IMR-90 (cell line): ENCODE measurements at regions not wholly inside any gene's neighbourhood (a gene's known extent, or its start where the extent isn't known, plus 50 kb on each side); places are given as distances from the start of the nearest gene placed in this dataset.

Experiments
- ATAC-seq: fragments of 200-7000 bp; cut with Tn5 transposase; 2 replicates; pipeline ENCODE4 v1.9.1; 2020; ENCODE audit warnings: low read depth, mild to moderate bottlenecking, moderate library complexity
- BruUV-seq: library from RNA; stranded (reverse); fragments of 400-500 nt; replicated peaks from 2 replicates; lab custom pipeline; 2021; lab: Mats Ljungman, UMichigan
- CTCF ChIA-PET: fragments of 300-600 bp; formaldehyde crosslinking; extraction: SDS; loops from one replicate; lab custom pipeline; 2021; ENCODE audit warnings: antibody characterized with exemption; lab: Yijun Ruan, JAX
- POLR2A ChIA-PET: fragments of 300-600 bp; sonication (Branson Sonifier 250); formaldehyde crosslinking; loops from one replicate; lab custom pipeline; 2022; ENCODE audit warnings: antibody characterized with exemption; ENCODE audit not compliant: unreplicated experiment; lab: Charles Lee
- DNase-seq: peaks from one replicate; pipeline ENCODE4 v3.0.0; 2013
- H2AFZ ChIP-seq: replicated peaks from 2 replicates; pipeline ENCODE3; 2013; ENCODE audit warnings: low read length, mild to moderate bottlenecking; ENCODE audit not compliant: poor library complexity
- H2AK5ac ChIP-seq: 2 replicates; pipeline ENCODE4 v1.6.1; 2013; ENCODE audit warnings: low read depth, low read length, inconsistent platforms
- H2AK9ac ChIP-seq: replicated peaks from 2 replicates; pipeline ENCODE3; 2013; ENCODE audit warnings: mild to moderate bottlenecking, low read depth, low read length, moderate library complexity; ENCODE audit not compliant: poor library complexity
- H2BK120ac ChIP-seq: 2 replicates; pipeline ENCODE4 v1.6.1; 2013; ENCODE audit warnings: low read depth, low read length, inconsistent platforms
- H2BK15ac ChIP-seq: 3 replicates; pipeline ENCODE4 v1.6.1; 2013; ENCODE audit warnings: low read depth, low read length, inconsistent platforms
- H2BK20ac ChIP-seq: 2 replicates; pipeline ENCODE4 v1.6.1; 2013; ENCODE audit warnings: low read depth, mild to moderate bottlenecking, inconsistent platforms, low read length, moderate library complexity
- H2BK5ac ChIP-seq: 2 replicates; pipeline ENCODE4 v1.6.1; 2013; ENCODE audit warnings: mild to moderate bottlenecking, low read depth, low read length, inconsistent platforms; ENCODE audit not compliant: poor library complexity, severe bottlenecking
- H3K14ac ChIP-seq: replicated peaks from 2 replicates; pipeline ENCODE4 v1.6.1; 2013; ENCODE audit warnings: low read depth, low read length, inconsistent platforms
- H3K18ac ChIP-seq: 2 replicates; pipeline ENCODE4 v1.6.1; 2013; ENCODE audit warnings: low read depth, low read length, control low read depth
- H3K23ac ChIP-seq: 2 replicates; pipeline ENCODE4 v1.6.1; 2013; ENCODE audit warnings: low read depth, low read length, inconsistent platforms
- H3K27ac ChIP-seq: 2 replicates; pipeline ENCODE4 v1.5.1; 2013; ENCODE audit warnings: mild to moderate bottlenecking, control low read depth, low read length; ENCODE audit not compliant: insufficient read depth
- H3K27me3 ChIP-seq: 2 replicates; pipeline ENCODE4 v1.6.1; 2013; ENCODE audit warnings: low read length; ENCODE audit not compliant: control insufficient read depth, insufficient read depth
- H3K36me3 ChIP-seq: 2 replicates; pipeline ENCODE4 v1.6.1; 2013; ENCODE audit warnings: low read length, mixed read lengths; ENCODE audit not compliant: control insufficient read depth, insufficient read depth
- H3K4ac ChIP-seq: 2 replicates; pipeline ENCODE4 v1.6.1; 2013; ENCODE audit warnings: low read depth, low read length, inconsistent platforms
- H3K4me1 ChIP-seq: 2 replicates; pipeline ENCODE4 v1.6.1; 2013; ENCODE audit warnings: low read length, mixed read lengths; ENCODE audit not compliant: control insufficient read depth, insufficient read depth
- H3K4me2 ChIP-seq: 2 replicates; pipeline ENCODE4 v1.6.1; 2013; ENCODE audit warnings: low read depth, mild to moderate bottlenecking, control low read depth, low read length, moderate library complexity
- H3K4me3 ChIP-seq: 2 replicates; pipeline ENCODE4 v1.5.1; 2013; ENCODE audit warnings: low read depth, mild to moderate bottlenecking, control low read depth, low read length, moderate library complexity; ENCODE audit not compliant: insufficient read depth
- H3K56ac ChIP-seq: 2 replicates; pipeline ENCODE4 v1.6.1; 2013; ENCODE audit warnings: low read length, inconsistent platforms; ENCODE audit not compliant: insufficient read depth; ENCODE audit errors: extremely low read depth
- H3K79me1 ChIP-seq, 2 experiments: 2 replicates each; pipeline ENCODE4 v1.6.1; 2013; ENCODE audit warnings: low read length in 2 of 2, inconsistent platforms in 1 of 2, low read depth in 1 of 2
- H3K9ac ChIP-seq: 2 replicates; pipeline ENCODE4 v1.6.1; 2013; ENCODE audit warnings: low read depth, low read length, control low read depth
- H3K9me1 ChIP-seq: 2 replicates; pipeline ENCODE4 v1.6.1; 2013; ENCODE audit warnings: low read length, inconsistent platforms; ENCODE audit not compliant: insufficient read depth
- H3K9me3 ChIP-seq: 2 replicates; pipeline ENCODE4 v1.6.1; 2013; ENCODE audit warnings: low read length; ENCODE audit not compliant: control insufficient read depth, insufficient read depth
- H4K20me1 ChIP-seq: 2 replicates; pipeline ENCODE4 v1.6.1; 2013; ENCODE audit warnings: low read length, inconsistent platforms; ENCODE audit not compliant: insufficient read depth
- H4K5ac ChIP-seq: 2 replicates; pipeline ENCODE4 v1.6.1; 2013; ENCODE audit warnings: mild to moderate bottlenecking, low read depth, low read length, control low read depth
- H4K8ac ChIP-seq, 2 experiments: 2 replicates each; pipeline ENCODE4 v1.6.1; 2013; ENCODE audit warnings: low read depth in 2 of 2, low read length in 2 of 2, control low read depth in 1 of 2, inconsistent platforms in 1 of 2
- H4K91ac ChIP-seq: 2 replicates; pipeline ENCODE4 v1.6.1; 2013; ENCODE audit warnings: low read depth, low read length, inconsistent platforms; ENCODE audit not compliant: insufficient read depth
- BHLHE40 ChIP-seq: fragments of 150-350 bp; IDR thresholded peaks from 2 replicates; pipeline ENCODE4 v1.6.1; 2016; ENCODE audit warnings: mild to moderate bottlenecking, low read depth, low read length
- CHD1 ChIP-seq: IDR thresholded peaks from 2 replicates; pipeline ENCODE4 v1.6.1; 2012; ENCODE audit warnings: low read depth, low read length, improper control_type of control experiment
- FOS ChIP-seq: fragments of 150-350 bp; IDR thresholded peaks from 2 replicates; pipeline ENCODE4 v1.6.1; 2016; ENCODE audit warnings: low read depth, low read length
- MAFK ChIP-seq: IDR thresholded peaks from 2 replicates; pipeline ENCODE4 v1.6.1; 2012; ENCODE audit warnings: low read depth, low read length, improper control_type of control experiment
- MAZ ChIP-seq: IDR thresholded peaks from 2 replicates; pipeline ENCODE4 v1.6.1; 2012; ENCODE audit warnings: low read depth, mild to moderate bottlenecking, low read length, improper control_type of control experiment, moderate library complexity, borderline replicate concordance
- MXI1 ChIP-seq: IDR thresholded peaks from 2 replicates; pipeline ENCODE4 v1.6.1; 2012; ENCODE audit warnings: low read depth, mild to moderate bottlenecking, low read length, moderate library complexity, borderline replicate concordance
- RAD21 ChIP-seq: IDR thresholded peaks from 2 replicates; pipeline ENCODE4 v1.6.1; 2012; ENCODE audit warnings: low read length, improper control_type of control experiment
- RCOR1 ChIP-seq: IDR thresholded peaks from 2 replicates; pipeline ENCODE4 v1.6.1; 2012; ENCODE audit warnings: mild to moderate bottlenecking, low read length, improper control_type of control experiment; ENCODE audit not compliant: insufficient replicate concordance
- SMC3 ChIP-seq: fragments of 150-350 bp; IDR thresholded peaks from 2 replicates; pipeline ENCODE4 v1.6.1; 2016; ENCODE audit warnings: low read depth, mild to moderate bottlenecking, antibody characterized with exemption, low read length, moderate library complexity
- WGBS, 2 experiments: methylation state at CpG; one replicate each; pipeline versions ENCODE4 v1.1.5 to v1.1.7; 2013; ENCODE audit warnings: missing lambda C conversion rate in 2 of 2; ENCODE audit not compliant: insufficient read length in 1 of 2; ENCODE audit errors: extremely low coverage in 2 of 2; 5-methylcytosine and 5-hydroxymethylcytosine counted together
- dilution Hi-C: fragments of 300-500 bp; cut with HindIII; formaldehyde crosslinking; loops from one replicate; pipeline ENCODE4 v1.14.3; 2018; ENCODE audit warnings: low sequenced_read_pairs; ENCODE audit not compliant: unreplicated experiment
- in situ Hi-C: fragments of 300-500 bp; cut with MboI; formaldehyde crosslinking; loops from 3 replicates; pipeline ENCODE4 v1.14.3; 2019; ENCODE audit warnings: low sequenced_read_pairs, inconsistent platforms, mixed read lengths
- intact Hi-C: fragments of 100-400 bp; cut with micrococcal nuclease; formaldehyde crosslinking; loops from 2 replicates; pipeline ENCODE4 v1.10.0; 2022
- TF ChIP-seq, protein P1 (sequence below): conservative IDR thresholded peaks from 2 replicates; pipeline ENCODE4 v1.5.1; 2012; ENCODE audit warnings: mild to moderate bottlenecking, low read depth, low read length, improper control_type of control experiment
- TF ChIP-seq, protein P2 (sequence below): fragments of 150-350 bp; IDR thresholded peaks from 2 replicates; pipeline ENCODE4 v1.6.1; 2016; ENCODE audit warnings: low read depth, mild to moderate bottlenecking, low read length, moderate library complexity, borderline replicate concordance
- TF ChIP-seq, protein P3 (sequence below): fragments of 150-350 bp; IDR thresholded peaks from 2 replicates; pipeline ENCODE4 v1.6.1; 2017; ENCODE audit warnings: mild to moderate bottlenecking, antibody characterized with exemption, low read length, low read depth

DNA sequence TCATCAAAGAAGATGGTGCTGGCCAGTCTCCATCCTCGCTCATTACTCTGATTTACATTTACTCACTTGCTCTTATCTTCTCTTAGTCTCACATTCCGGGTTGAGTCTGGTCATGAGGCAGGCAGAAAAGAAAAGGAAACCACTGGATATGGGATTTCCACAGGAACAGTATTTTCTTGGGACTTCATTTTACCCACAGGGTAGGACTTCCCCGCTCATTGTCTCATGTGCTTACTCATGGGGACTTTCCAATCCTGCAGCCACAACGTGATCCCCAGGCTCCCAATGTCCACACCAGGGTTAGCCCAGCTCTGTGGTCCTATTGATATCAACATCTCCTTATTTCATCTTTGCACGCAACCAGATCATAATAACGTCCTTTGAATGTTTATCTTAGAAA lies 373.8 kb downstream of the TMEM182 start:
- Histone ChIP-seq H3K9me1 (no peaks in the 10 kb centered on the region), H3K4me2 (no peak overlapping the region), H4K20me1 (no peaks in the 10 kb centered on the region), H3K9me3 (peaks cover 14% of the 10 kb centered on the region; the same call in 1 of the 2 replicates), H3K56ac (no peak overlapping the region), H2BK5ac (no peak overlapping the region), H3K14ac (no peak overlapping the region), H2AFZ (no peak overlapping the region), H3K9ac (no peak overlapping the region), H4K5ac (no peak overlapping the region), H3K4me3 (no peak overlapping the region), H2BK20ac (no peak overlapping the region), H3K4me1 (no peaks in the 10 kb centered on the region), H3K79me1 (no peaks in the 10 kb centered on the region), H4K91ac (no peak overlapping the region), H3K27ac (no peak overlapping the region), H2BK120ac (no peak overlapping the region), H3K18ac (no peak overlapping the region), H2AK5ac (no peak overlapping the region), H3K23ac (no peak overlapping the region), H2BK15ac (no peak overlapping the region), H4K8ac (no peak overlapping the region), H3K36me3 (no peaks in the 10 kb centered on the region), H3K27me3 (no peaks in the 10 kb centered on the region), H3K4ac (no peak overlapping the region), H2AK9ac (no peak overlapping the region)
- DNase-seq: no peak
- POLR2A ChIA-PET: interaction anchor here (0.6 kb wide), 1 partner anchor 623 kb away, joined by 3 read pairs; no protein-coding TSS in a partner anchor
- BruUV-seq: no TSS peak
- intact Hi-C loops: no loop called here
- in situ Hi-C loops: no loop called here
- TF ChIP-seq, protein P1, sequence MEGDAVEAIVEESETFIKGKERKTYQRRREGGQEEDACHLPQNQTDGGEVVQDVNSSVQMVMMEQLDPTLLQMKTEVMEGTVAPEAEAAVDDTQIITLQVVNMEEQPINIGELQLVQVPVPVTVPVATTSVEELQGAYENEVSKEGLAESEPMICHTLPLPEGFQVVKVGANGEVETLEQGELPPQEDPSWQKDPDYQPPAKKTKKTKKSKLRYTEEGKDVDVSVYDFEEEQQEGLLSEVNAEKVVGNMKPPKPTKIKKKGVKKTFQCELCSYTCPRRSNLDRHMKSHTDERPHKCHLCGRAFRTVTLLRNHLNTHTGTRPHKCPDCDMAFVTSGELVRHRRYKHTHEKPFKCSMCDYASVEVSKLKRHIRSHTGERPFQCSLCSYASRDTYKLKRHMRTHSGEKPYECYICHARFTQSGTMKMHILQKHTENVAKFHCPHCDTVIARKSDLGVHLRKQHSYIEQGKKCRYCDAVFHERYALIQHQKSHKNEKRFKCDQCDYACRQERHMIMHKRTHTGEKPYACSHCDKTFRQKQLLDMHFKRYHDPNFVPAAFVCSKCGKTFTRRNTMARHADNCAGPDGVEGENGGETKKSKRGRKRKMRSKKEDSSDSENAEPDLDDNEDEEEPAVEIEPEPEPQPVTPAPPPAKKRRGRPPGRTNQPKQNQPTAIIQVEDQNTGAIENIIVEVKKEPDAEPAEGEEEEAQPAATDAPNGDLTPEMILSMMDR: no peak
- TF ChIP-seq MXI1 (no peak), MAFK (no peak), FOS (no peak), MAZ (no peak), RCOR1 (no peak), CHD1 (no peak), RAD21 (no peak), BHLHE40 (no peak), SMC3 (no peak)
- TF ChIP-seq, protein P2, sequence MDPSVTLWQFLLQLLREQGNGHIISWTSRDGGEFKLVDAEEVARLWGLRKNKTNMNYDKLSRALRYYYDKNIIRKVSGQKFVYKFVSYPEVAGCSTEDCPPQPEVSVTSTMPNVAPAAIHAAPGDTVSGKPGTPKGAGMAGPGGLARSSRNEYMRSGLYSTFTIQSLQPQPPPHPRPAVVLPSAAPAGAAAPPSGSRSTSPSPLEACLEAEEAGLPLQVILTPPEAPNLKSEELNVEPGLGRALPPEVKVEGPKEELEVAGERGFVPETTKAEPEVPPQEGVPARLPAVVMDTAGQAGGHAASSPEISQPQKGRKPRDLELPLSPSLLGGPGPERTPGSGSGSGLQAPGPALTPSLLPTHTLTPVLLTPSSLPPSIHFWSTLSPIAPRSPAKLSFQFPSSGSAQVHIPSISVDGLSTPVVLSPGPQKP: no peak
- TF ChIP-seq, protein P3, sequence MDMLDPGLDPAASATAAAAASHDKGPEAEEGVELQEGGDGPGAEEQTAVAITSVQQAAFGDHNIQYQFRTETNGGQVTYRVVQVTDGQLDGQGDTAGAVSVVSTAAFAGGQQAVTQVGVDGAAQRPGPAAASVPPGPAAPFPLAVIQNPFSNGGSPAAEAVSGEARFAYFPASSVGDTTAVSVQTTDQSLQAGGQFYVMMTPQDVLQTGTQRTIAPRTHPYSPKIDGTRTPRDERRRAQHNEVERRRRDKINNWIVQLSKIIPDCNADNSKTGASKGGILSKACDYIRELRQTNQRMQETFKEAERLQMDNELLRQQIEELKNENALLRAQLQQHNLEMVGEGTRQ: no peak
- CTCF ChIA-PET: interaction anchor here (1.4 kb wide), 1 partner anchor 26 kb away, joined by 4 read pairs; no protein-coding TSS in a partner anchor
- no CpG with 5 or more reads among the region's 6 CpGs for WGBS, 2 experiments
- ATAC-seq: no peak
- dilution Hi-C loops: no loop called here
